Heart left ventricle (tissue), 16 donors: ENCODE measurements at regions not wholly inside any gene's neighbourhood (a gene's known extent, or its start where the extent isn't known, plus 50 kb on each side); places are given as distances from the start of the nearest gene placed in this dataset.
A peak's percentile ranks its signal among the peaks of the same experiment; 100 is the strongest.
"Not testable (repeated sequence)": the region's sequence is repeated elsewhere in the genome, so short reads cannot be mapped to it uniquely, and the experiment has no call there.

Experiments used
- ATAC-seq, 4 donors: fragments of 200-7000 bp; cut with Tn5 transposase; one replicate each; pipeline ENCODE4 v1.9.1; 2020 to 2022; ENCODE audit warnings: moderate library complexity in 4 of 4, mild to moderate bottlenecking in 3 of 4, moderate number of reproducible peaks in 1 of 4
- DNase-seq, 5 donors: peaks; one replicate each; pipeline ENCODE4 v3.0.0-alpha.2; 2020
- H3K27ac ChIP-seq, 12 donors: fragments of 200-600 bp; sonication (generic) in 4 of 12; one replicate each; pipeline versions ENCODE4 v1.5.0 to v1.8.0; 2016 to 2022; ENCODE audit warnings: mild to moderate bottlenecking in 2 of 12
- H3K27me3 ChIP-seq, 9 donors: fragments of 200-600 bp; sonication (generic) in 2 of 9; one replicate each; pipeline versions ENCODE4 v1.5.1 to v1.8.0; 2016 to 2022; ENCODE audit warnings: mild to moderate bottlenecking in 3 of 9
- H3K36me3 ChIP-seq, 9 donors: fragments of 200-600 bp; sonication (generic) in 2 of 9; one replicate each; pipeline versions ENCODE4 v1.5.0 to v1.8.0; 2018 to 2022; ENCODE audit warnings: mild to moderate bottlenecking in 2 of 9
- H3K4me1 ChIP-seq, 12 donors: fragments of 200-600 bp; sonication (generic) in 4 of 12; one replicate each; pipeline versions ENCODE4 v1.5.0 to v1.8.0; 2016 to 2022; ENCODE audit warnings: mild to moderate bottlenecking in 3 of 12
- H3K4me3 ChIP-seq, 12 donors: fragments of 200-600 bp; sonication (generic) in 4 of 12; one replicate each; pipeline versions ENCODE4 v1.5.0 to v1.8.0; 2017 to 2022; ENCODE audit warnings: mild to moderate bottlenecking in 9 of 12, moderate library complexity in 4 of 12
- H3K9me3 ChIP-seq, 12 donors: fragments of 200-600 bp; sonication (generic) in 4 of 12; one replicate each; pipeline versions ENCODE4 v1.5.0 to v1.8.0; 2016 to 2022; ENCODE audit warnings: mild to moderate bottlenecking in 1 of 12
- WGBS, 4 donors: extraction: QIAGEN DNeasy Blood & Tissue Kit in 2 of 4; methylation state at CpG; one replicate each; pipeline versions ENCODE4 v1.1.5 to v1.1.7; 2013 to 2018; 5-methylcytosine and 5-hydroxymethylcytosine counted together
- intact Hi-C, 10 donors: fragments of 100-400 bp; cut with DNase I; formaldehyde crosslinking; loops; one replicate each; pipeline versions ENCODE4 v1.11.1 to v1.14.2; 2022
- donor health status: ischemic (EF 13 %, LVEDD 7.1; RV severe dilation, severe dysfunction).
- donor health status: healthy with polysubstance abuse.
- donor health status: DM: no; HTN: yes; CAD: no.
- donor health status: DM: no; HTN: no; CAD: no.
- donor health status: ischemic (EF 25% LVEDD 6.9; RV normal size, moderate dysfunction).
- donor health status: ischemic (EF 25% LVEDD 5.7; RV mildly dilated, moderate dysfunction).
- donor health status: healthy.
- donor health status: DM: yes; HTN: yes; CAD: no.
- donor health status: ischemic (EF 35%, LVEDD 5.7; RV mildly dilated, moderate dysfunction).
- donor health status: nonischemic (EF 11% LVEDD 7.7; RV severe dilation, severe dysfunction).
- donor health status: DM: yes; HTN: yes; CAD: no.
- donor health status: PGD.
- donor health status: ischemic (EF 29% LVEDD 5.4; RV normal size, mild dysfunction).
- donor health status: nonischemic (EF 23%, LVEDD 6.1; RV moderate dilation, normal function).

- H3K9me3 ChIP-seq, H3K4me1 ChIP-seq, intact Hi-C loops, H3K27me3 ChIP-seq: not testable (repeated sequence)
- WGBS, 4 donors, result 5 to 29% (median 8%) methylated on average over 4 to 30 of the region's 74 CpGs
- peak; percentile 39 to 85 (median 72) for ATAC-seq
- peak overlapping the region in 10 of 12 donors; percentile 34 to 58 (median 48) for H3K4me3 ChIP-seq
- peak overlapping the region in 3 of 12 donors; percentile 17 to 54 (median 19) for H3K27ac ChIP-seq
- H3K36me3 ChIP-seq, result peaks cover 0 to 18% (median 5%) of the 10 kb centered on the region in 9 donors
- DNase-seq, result peak in 3 of 5 donors; percentile 22 to 40 (median 38)
These were observed 97.2 kb downstream of the LAT start for GRCh38 chr16:29081829-29082639.

- peak overlapping the region in 11 of 12 donors; percentile 20 to 60 (median 45) for H3K4me3 ChIP-seq
- ATAC-seq, result peak; percentile 91 to 97 (median 96)
- peak; percentile 29 to 78 (median 45) for DNase-seq
- intact Hi-C loops, H3K36me3 ChIP-seq, H3K9me3 ChIP-seq, H3K27me3 ChIP-seq: not testable (repeated sequence)
- peak overlapping the region; percentile 53 to 87 (median 75) for H3K27ac ChIP-seq
- peaks cover 0 to 12% (median 3%) of the 10 kb centered on the region in 12 donors for H3K4me1 ChIP-seq
- 21 to 31% (median 22%) methylated on average over 29 to 38 of the region's 38 CpGs for WGBS, 4 donors
These were observed 89.9 kb downstream of the LAT start for GRCh38 chr16:29074554-29075402.

DNA sequence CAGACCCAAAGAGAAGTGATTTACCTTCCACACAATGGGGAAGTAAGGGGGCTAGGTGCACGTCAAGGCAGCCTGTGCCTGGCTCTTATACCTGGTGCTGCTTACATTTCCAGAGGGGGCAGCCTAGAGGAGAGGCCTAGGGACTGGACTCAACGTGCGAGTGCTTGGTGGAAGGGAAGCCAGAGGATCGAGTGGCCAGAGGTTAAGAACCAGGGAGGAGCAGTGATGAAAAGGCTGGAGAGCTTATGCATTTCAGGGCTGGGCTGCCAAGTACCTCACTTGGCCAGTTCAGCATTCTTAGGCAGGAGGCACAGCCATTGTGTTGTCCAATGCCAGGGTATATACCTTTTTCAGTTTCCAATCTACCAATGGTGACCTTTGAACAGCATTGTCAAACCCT lies 77.4 kb downstream of the LAT start:
- no CpG with 5 or more reads among the region's 4 CpGs for WGBS, 4 donors
- H3K36me3 ChIP-seq, ATAC-seq, H3K9me3 ChIP-seq, H3K4me1 ChIP-seq, H3K27me3 ChIP-seq, H3K27ac ChIP-seq, intact Hi-C loops, H3K4me3 ChIP-seq, DNase-seq: not testable (repeated sequence)

DNA sequence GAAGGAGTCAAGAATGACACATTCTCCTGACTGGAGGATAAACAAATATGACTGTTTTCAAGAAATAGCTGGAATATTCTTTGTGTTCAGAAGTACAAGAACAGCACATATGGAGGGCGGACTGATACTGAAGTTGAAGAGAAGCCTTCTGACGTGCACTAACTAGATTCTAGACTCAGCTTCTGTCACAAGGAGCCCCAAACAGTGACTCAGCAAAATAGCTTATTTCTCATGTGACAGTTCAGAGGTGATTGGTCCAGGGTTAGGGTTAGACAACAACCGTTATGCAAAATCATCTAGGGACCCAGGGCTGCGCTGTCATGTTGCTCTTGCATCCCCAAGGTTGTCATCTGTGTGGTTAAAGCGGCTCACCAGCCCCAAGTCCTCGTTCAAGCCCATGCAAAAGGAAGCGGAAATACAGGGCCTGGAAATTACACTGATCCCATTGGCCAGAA lies 76.6 kb downstream of the LAT start:
- ATAC-seq, H3K36me3 ChIP-seq, DNase-seq, H3K27ac ChIP-seq, H3K9me3 ChIP-seq, H3K27me3 ChIP-seq, intact Hi-C loops, H3K4me1 ChIP-seq, H3K4me3 ChIP-seq: not testable (repeated sequence)
- WGBS, 4 donors, result 87% methylated on average over 3 of the region's 7 CpGs; no CpG with 5 or more reads in 2 of the 4 donors

DNA sequence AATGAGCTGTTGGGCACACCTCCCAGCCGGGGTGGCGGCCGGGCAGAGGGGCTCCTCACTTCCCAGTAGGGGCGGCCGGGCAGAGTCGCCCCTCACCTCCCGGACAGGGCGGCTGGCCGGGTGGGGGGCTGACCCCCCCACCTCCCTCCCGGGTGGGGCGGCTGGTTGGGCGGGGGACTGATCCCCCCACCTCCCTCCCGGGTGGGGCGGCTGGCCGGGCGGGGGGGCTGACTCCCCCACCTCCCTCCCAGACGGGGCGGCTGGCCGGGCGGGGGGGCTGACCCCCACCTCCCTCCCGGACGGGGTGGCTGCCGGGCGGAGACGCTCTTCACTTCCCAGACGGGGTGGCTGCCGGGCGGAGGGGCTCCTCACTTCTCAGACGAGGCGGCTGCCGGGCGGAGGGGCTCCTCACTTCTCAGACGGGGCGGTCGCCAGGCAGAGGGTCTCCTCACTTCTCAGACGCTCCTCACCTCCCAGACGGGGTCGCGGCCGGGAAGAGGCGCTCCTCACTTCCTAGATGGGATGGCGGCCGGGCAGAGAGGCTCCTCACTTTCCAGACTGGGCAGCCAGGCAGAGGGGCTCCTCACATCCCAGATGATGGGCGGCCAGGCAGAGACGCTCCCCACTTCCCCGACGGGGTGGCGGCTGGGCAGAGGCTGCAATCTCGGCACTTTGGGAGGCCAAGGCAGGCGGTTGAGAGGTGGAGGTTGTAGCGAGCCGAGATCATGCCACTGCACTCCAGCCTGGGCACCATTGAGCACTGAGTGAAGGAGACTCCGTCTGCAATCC lies 75.4 kb downstream of the LAT start:
- 94 to 96% (median 94%) methylated on average over 15 to 35 of the region's 53 CpGs; no CpG with 5 or more reads in 1 of the 4 donors for WGBS, 4 donors
- H3K36me3 ChIP-seq, H3K27ac ChIP-seq, H3K27me3 ChIP-seq, ATAC-seq, H3K4me1 ChIP-seq, H3K4me3 ChIP-seq, intact Hi-C loops, DNase-seq, H3K9me3 ChIP-seq: not testable (repeated sequence)

DNA sequence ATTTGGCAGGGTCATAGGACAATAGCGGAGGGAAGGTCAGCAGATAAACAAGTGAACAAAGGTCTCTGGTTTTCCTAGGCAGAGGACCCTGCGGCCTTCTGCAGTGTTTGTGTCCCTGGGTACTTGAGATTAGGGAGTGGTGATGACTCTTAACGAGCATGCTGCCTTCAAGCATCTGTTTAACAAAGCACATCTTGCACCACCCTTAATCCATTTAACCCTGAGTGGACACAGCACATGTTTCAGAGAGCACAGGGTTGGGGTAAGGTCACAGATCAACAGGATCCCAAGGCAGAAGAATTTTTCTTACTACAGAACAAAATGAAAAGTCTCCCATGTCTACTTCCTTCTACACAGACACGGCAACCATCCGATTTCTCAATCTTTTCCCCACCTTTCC lies 74.7 kb downstream of the LAT start:
- H3K4me1 ChIP-seq, H3K27ac ChIP-seq, H3K9me3 ChIP-seq, H3K27me3 ChIP-seq, intact Hi-C loops, H3K4me3 ChIP-seq, H3K36me3 ChIP-seq, DNase-seq, ATAC-seq: not testable (repeated sequence)
- no CpG with 5 or more reads among the region's 5 CpGs for WGBS, 4 donors
